T1000 (cell line): ENCODE measurements at regions not wholly inside any gene's neighbourhood (a gene's known extent, or its start where the extent isn't known, plus 50 kb on each side); places are given as distances from the start of the nearest gene placed in this dataset.

ENCODE experiments used
- DNase-seq: peaks from one replicate; lab custom pipeline; 2025; ENCODE audit warnings: mixed read lengths; lab: John Stamatoyannopoulos, UW

- no peak for DNase-seq
Measured at GRCh38 chr1:97976801-97977200, 56.0 kb upstream of the DPYD start.
